Endodermal cell (in vitro differentiated cells): ENCODE measurements at regions not wholly inside any gene's neighbourhood (a gene's known extent, or its start where the extent isn't known, plus 50 kb on each side); places are given as distances from the start of the nearest gene placed in this dataset.

Experiments used
- DNase-seq: peaks from one replicate; pipeline ENCODE4 v3.0.0-alpha.2; 2017
- H3K27ac ChIP-seq: 2 replicates; pipeline ENCODE4 v1.5.1; 2013; ENCODE audit warnings: mild to moderate bottlenecking, low read depth, low read length, moderate library complexity
- H3K27me3 ChIP-seq: 2 replicates; pipeline ENCODE4 v1.6.1; 2013; ENCODE audit warnings: mild to moderate bottlenecking, low read length, moderate library complexity; ENCODE audit not compliant: insufficient read depth, control insufficient read depth, poor library complexity, severe bottlenecking
- H3K36me3 ChIP-seq: 2 replicates; pipeline ENCODE4 v1.7.0; 2013; ENCODE audit warnings: mild to moderate bottlenecking, low read length, moderate library complexity; ENCODE audit not compliant: control insufficient read depth, insufficient read depth
- H3K4me1 ChIP-seq: one replicate; pipeline ENCODE4 v1.7.0; 2013; ENCODE audit warnings: low read length; ENCODE audit not compliant: control insufficient read depth, insufficient read depth
- H3K4me3 ChIP-seq: 2 replicates; pipeline ENCODE4 v1.5.1; 2013; ENCODE audit warnings: mild to moderate bottlenecking, low read length, moderate library complexity
- H3K9ac ChIP-seq: 2 replicates; pipeline ENCODE4 v1.6.1; 2013; ENCODE audit warnings: mild to moderate bottlenecking, low read length, moderate library complexity; ENCODE audit not compliant: poor library complexity, severe bottlenecking; ENCODE audit errors: extremely low read depth
- H3K9me3 ChIP-seq: 2 replicates; pipeline ENCODE4 v1.6.1; 2013; ENCODE audit warnings: mild to moderate bottlenecking, low read length, moderate library complexity; ENCODE audit not compliant: control insufficient read depth
- H3K27ac Mint-ChIP-seq: 2 replicates; pipeline ENCODE4 v1.8.0; 2020; ENCODE audit warnings: mixed read lengths
- H3K27me3 Mint-ChIP-seq: 2 replicates; pipeline ENCODE4 v1.8.0; 2021; ENCODE audit warnings: mild to moderate bottlenecking, mixed read lengths; ENCODE audit not compliant: insufficient read depth
- H3K36me3 Mint-ChIP-seq: 2 replicates; pipeline ENCODE4 v1.8.0; 2020; ENCODE audit warnings: low read depth, mixed read lengths
- H3K4me1 Mint-ChIP-seq: 2 replicates; pipeline ENCODE4 v1.8.0; 2020; ENCODE audit warnings: mixed read lengths
- H3K4me3 Mint-ChIP-seq: 2 replicates; pipeline ENCODE4 v1.8.0; 2020; ENCODE audit warnings: mild to moderate bottlenecking, moderate library complexity, mixed read lengths
- H3K9me3 Mint-ChIP-seq: 2 replicates; pipeline ENCODE4 v1.8.0; 2020; ENCODE audit warnings: mild to moderate bottlenecking, mixed read lengths
- CTCF ChIP-seq: fragments of 200-600 bp; sonication (generic); conservative IDR thresholded peaks from 2 replicates; pipeline ENCODE4 v1.5.0; 2021; ENCODE audit warnings: antibody characterized with exemption, mild to moderate bottlenecking
- WGBS, 2 experiments: methylation state at CpG; one replicate each; pipeline versions ENCODE4 v1.1.5 to v1.1.7; 2013; ENCODE audit warnings: missing lambda C conversion rate in 2 of 2, mixed read lengths in 1 of 2; ENCODE audit not compliant: insufficient coverage in 1 of 2, insufficient read length in 1 of 2; 5-methylcytosine and 5-hydroxymethylcytosine counted together

DNA sequence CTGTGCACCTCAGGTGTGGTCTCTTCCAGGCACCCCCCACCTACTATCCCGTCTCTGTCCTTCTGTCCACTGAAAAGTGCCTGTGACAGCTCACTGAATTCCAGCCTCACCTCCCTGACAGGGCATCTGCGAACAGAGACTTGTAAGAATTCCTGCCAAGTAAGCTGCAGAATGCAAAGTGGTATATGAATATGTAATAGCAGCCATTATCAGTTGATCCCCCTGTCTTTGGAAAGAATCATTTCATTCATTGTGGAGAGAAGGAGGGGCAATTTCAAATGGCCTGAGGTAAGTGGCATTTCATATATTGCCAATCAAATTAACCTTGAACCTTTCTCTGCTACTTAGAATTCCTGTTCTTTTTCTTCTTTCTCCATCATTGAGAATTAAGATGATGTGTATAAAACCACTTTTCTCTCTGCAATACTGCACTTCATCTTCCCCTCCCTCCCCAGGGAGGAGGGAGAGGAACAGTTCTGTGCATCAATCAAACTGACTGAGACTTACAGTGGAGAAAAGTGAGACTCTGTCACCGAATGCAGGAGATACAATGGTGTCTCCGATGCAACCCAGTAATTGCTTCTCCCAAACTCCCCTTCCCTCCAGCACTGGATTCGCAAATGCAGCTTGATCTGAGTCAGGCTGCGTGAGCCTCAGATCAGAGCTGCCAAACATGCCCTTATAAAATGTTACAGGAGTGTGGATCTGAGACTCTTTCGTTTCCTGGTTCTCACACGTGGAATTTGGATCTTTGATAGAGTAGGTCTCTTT lies 91.7 kb downstream of the SLC10A2 start:
- TF ChIP-seq CTCF = no peak
- no peaks in the 10 kb centered on the region for H3K4me1 ChIP-seq
- H3K4me3 Mint-ChIP-seq = no peak overlapping the region
- no peak overlapping the region for H3K27ac ChIP-seq
- no peaks in the 10 kb centered on the region for H3K9me3 ChIP-seq
- 64 to 81% methylated on average over 4 to 8 of the region's 8 CpGs for WGBS, 2 experiments
- no peaks in the 10 kb centered on the region for H3K4me1 Mint-ChIP-seq
- peak; percentile 49 for DNase-seq
- H3K27ac Mint-ChIP-seq = no peak overlapping the region
- no peak overlapping the region for H3K4me3 ChIP-seq
- H3K9me3 Mint-ChIP-seq = no peaks in the 10 kb centered on the region
- no peaks in the 10 kb centered on the region for H3K36me3 ChIP-seq
- H3K27me3 ChIP-seq = no peaks in the 10 kb centered on the region
- H3K9ac ChIP-seq = no peak overlapping the region
- peaks cover 1% of the 10 kb centered on the region for H3K27me3 Mint-ChIP-seq
- H3K36me3 Mint-ChIP-seq = no peaks in the 10 kb centered on the region

DNA sequence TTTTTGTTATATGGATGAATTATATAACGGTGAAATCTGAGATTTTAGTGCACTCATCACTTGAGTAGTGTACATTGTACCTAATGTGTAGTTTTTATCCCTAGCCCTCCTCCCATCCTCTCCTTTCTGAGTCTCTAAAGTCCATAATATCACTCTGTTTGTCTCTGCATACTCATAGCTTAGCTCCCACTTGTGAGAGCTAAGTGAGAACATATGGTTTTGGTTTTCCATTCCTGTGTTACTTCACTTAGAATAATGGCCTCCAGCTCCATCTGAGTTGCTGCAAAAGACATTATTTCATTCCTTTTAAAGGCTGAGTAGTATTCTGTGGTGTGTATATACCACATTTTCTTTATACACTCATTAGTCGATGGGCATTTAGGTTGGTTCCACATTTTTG lies 94.0 kb downstream of the SLC10A2 start:
- H3K4me1 Mint-ChIP-seq = no peaks in the 10 kb centered on the region
- Histone ChIP-seq H3K27me3 (no peaks in the 10 kb centered on the region), H3K4me3 (no peak overlapping the region), H3K36me3 (no peaks in the 10 kb centered on the region), H3K27ac (no peak overlapping the region), H3K4me1 (no peaks in the 10 kb centered on the region), H3K9me3 (no peaks in the 10 kb centered on the region), H3K9ac (no peak overlapping the region)
- peaks cover 1% of the 10 kb centered on the region for H3K27me3 Mint-ChIP-seq
- no peaks in the 10 kb centered on the region for H3K9me3 Mint-ChIP-seq
- H3K4me3 Mint-ChIP-seq = no peak overlapping the region
- 100% methylated on average over 2 of the region's 2 CpGs; no CpG with 5 or more reads in 1 of the 2 experiments for WGBS, 2 experiments
- no peak for TF ChIP-seq CTCF
- no peaks in the 10 kb centered on the region for H3K36me3 Mint-ChIP-seq
- no peak for DNase-seq
- H3K27ac Mint-ChIP-seq = no peak overlapping the region

DNA sequence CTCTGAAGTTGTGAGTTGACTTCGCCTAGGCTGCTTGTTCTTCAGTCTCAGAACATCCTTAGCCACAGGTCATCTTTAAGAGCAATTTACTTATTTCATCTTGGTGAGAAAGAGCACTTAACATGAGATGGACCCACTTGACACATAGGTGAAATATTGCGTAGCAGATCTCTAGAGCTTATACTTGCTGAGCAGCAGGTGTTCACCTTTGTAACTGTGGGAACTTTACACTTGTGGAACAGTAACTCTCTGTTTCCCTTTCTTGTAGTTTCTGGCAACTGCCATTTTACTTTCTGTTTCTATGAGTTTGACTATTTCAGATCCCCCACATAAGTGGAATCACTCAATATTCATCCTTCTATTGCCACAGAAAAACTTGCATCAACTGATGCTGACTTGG lies 95.7 kb downstream of the SLC10A2 start:
- WGBS, 2 experiments = 91 to 95% methylated on average over 1 to 2 of the region's 2 CpGs
- Mint-ChIP-seq H3K36me3 (no peaks in the 10 kb centered on the region), H3K9me3 (no peaks in the 10 kb centered on the region), H3K27ac (no peak overlapping the region), H3K4me3 (no peak overlapping the region), H3K27me3 (peaks cover 1% of the 10 kb centered on the region), H3K4me1 (no peaks in the 10 kb centered on the region)
- Histone ChIP-seq H3K27me3 (no peaks in the 10 kb centered on the region), H3K4me3 (no peak overlapping the region), H3K9ac (no peak overlapping the region), H3K9me3 (no peaks in the 10 kb centered on the region), H3K4me1 (no peaks in the 10 kb centered on the region), H3K27ac (no peak overlapping the region), H3K36me3 (no peaks in the 10 kb centered on the region)
- no peak for TF ChIP-seq CTCF
- DNase-seq = no peak
